ENCODE measurements at regions not wholly inside any gene's neighbourhood (a gene's known extent, or its start where the extent isn't known, plus 50 kb on each side); places are given as distances from the start of the nearest gene placed in this dataset.

- TF ChIP-seq CTCF (IDR thresholded peaks at IDR 0.05), result no peak
- no peak for TF ChIP-seq POLR2A (IDR thresholded peaks at IDR 0.05)
These were observed 143.9 kb downstream of the CYP26B1 start for GRCh38 chr2:72003796-72004195.

Data from tibial nerve (tissue), 3 donors.